ENCODE measurements at regions not wholly inside any gene's neighbourhood (a gene's known extent, or its start where the extent isn't known, plus 50 kb on each side); places are given as distances from the start of the nearest gene placed in this dataset.

- no peaks in the 10 kb centered on the region for H3K36me3 Mint-ChIP-seq
- H3K9me3 Mint-ChIP-seq = peaks cover 4% of the 10 kb centered on the region
- TF ChIP-seq PREB (CRISPR knock-in tag; IDR thresholded peaks at IDR 0.05; ENCODE audit: borderline replicate concordance) = no peak
- TF ChIP-seq, protein P1, sequence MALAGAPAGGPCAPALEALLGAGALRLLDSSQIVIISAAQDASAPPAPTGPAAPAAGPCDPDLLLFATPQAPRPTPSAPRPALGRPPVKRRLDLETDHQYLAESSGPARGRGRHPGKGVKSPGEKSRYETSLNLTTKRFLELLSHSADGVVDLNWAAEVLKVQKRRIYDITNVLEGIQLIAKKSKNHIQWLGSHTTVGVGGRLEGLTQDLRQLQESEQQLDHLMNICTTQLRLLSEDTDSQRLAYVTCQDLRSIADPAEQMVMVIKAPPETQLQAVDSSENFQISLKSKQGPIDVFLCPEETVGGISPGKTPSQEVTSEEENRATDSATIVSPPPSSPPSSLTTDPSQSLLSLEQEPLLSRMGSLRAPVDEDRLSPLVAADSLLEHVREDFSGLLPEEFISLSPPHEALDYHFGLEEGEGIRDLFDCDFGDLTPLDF (CRISPR knock-in tag; IDR thresholded peaks at IDR 0.05) = no peak
- ChIA-PET POLR2A (no interaction called here), CTCF (interaction anchor here (1.5 kb wide), 1 partner anchor 13 kb away, joined by 7 read pairs; no protein-coding TSS in a partner anchor)
- no peak overlapping the region for H3K4me3 Mint-ChIP-seq
- no peak overlapping the region for H3K27ac Mint-ChIP-seq
- H3K4me1 Mint-ChIP-seq = peaks cover 20% of the 10 kb centered on the region
- ATAC-seq = no peak
- DNase-seq (ENCODE audit: low spot score) = no peak
- H3K27me3 Mint-ChIP-seq (ENCODE audit: low read depth) = no peaks in the 10 kb centered on the region
Observed at GRCh38 chr2:173580956-173581355, 226.3 kb downstream of the CDCA7 start.

- ChIA-PET POLR2A (interaction anchor here (0.7 kb wide), 1 partner anchor 15 kb away, joined by 3 read pairs; no protein-coding TSS in a partner anchor), CTCF (no interaction called here)
- H3K4me1 Mint-ChIP-seq = peaks cover 18% of the 10 kb centered on the region
- TF ChIP-seq GTF2I (CRISPR knock-in tag; conservative IDR thresholded peaks at IDR 0.05) (no peak), SMAD4 (CRISPR knock-in tag; IDR thresholded peaks at IDR 0.05) (no peak), EMX1 (CRISPR knock-in tag; IDR thresholded peaks at IDR 0.05) (no peak), JUN (CRISPR knock-in tag; IDR thresholded peaks at IDR 0.05) (no peak), RELA (CRISPR knock-in tag; IDR thresholded peaks at IDR 0.05; ENCODE audit: borderline replicate concordance) (no peak), FOXP1 (CRISPR knock-in tag; IDR thresholded peaks at IDR 0.05; ENCODE audit: borderline replicate concordance) (no peak), ZNF232 (CRISPR knock-in tag; IDR thresholded peaks at IDR 0.05) (no peak), GABPB1 (CRISPR knock-in tag; IDR thresholded peaks at IDR 0.05) (no peak), CREB1 (CRISPR knock-in tag; IDR thresholded peaks at IDR 0.05) (no peak), HMGA2 (CRISPR knock-in tag; IDR thresholded peaks at IDR 0.05) (no peak), PRRX2 (CRISPR knock-in tag; IDR thresholded peaks at IDR 0.05) (no peak), ESRRA (CRISPR knock-in tag; IDR thresholded peaks at IDR 0.05; ENCODE audit: borderline replicate concordance) (no peak), NR1H2 (CRISPR knock-in tag; IDR thresholded peaks at IDR 0.05) (no peak), CDX4 (CRISPR knock-in tag; IDR thresholded peaks at IDR 0.05; ENCODE audit: borderline replicate concordance) (no peak), NFATC4 (CRISPR knock-in tag; IDR thresholded peaks at IDR 0.05) (no peak), ZNF263 (CRISPR knock-in tag; IDR thresholded peaks at IDR 0.05; ENCODE audit: low read depth) (no peak)
- TF ChIP-seq, protein P2, sequence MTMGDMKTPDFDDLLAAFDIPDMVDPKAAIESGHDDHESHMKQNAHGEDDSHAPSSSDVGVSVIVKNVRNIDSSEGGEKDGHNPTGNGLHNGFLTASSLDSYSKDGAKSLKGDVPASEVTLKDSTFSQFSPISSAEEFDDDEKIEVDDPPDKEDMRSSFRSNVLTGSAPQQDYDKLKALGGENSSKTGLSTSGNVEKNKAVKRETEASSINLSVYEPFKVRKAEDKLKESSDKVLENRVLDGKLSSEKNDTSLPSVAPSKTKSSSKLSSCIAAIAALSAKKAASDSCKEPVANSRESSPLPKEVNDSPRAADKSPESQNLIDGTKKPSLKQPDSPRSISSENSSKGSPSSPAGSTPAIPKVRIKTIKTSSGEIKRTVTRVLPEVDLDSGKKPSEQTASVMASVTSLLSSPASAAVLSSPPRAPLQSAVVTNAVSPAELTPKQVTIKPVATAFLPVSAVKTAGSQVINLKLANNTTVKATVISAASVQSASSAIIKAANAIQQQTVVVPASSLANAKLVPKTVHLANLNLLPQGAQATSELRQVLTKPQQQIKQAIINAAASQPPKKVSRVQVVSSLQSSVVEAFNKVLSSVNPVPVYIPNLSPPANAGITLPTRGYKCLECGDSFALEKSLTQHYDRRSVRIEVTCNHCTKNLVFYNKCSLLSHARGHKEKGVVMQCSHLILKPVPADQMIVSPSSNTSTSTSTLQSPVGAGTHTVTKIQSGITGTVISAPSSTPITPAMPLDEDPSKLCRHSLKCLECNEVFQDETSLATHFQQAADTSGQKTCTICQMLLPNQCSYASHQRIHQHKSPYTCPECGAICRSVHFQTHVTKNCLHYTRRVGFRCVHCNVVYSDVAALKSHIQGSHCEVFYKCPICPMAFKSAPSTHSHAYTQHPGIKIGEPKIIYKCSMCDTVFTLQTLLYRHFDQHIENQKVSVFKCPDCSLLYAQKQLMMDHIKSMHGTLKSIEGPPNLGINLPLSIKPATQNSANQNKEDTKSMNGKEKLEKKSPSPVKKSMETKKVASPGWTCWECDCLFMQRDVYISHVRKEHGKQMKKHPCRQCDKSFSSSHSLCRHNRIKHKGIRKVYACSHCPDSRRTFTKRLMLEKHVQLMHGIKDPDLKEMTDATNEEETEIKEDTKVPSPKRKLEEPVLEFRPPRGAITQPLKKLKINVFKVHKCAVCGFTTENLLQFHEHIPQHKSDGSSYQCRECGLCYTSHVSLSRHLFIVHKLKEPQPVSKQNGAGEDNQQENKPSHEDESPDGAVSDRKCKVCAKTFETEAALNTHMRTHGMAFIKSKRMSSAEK (CRISPR knock-in tag; IDR thresholded peaks at IDR 0.05; ENCODE audit: borderline replicate concordance) = no peak
- TF ChIP-seq, protein P3, sequence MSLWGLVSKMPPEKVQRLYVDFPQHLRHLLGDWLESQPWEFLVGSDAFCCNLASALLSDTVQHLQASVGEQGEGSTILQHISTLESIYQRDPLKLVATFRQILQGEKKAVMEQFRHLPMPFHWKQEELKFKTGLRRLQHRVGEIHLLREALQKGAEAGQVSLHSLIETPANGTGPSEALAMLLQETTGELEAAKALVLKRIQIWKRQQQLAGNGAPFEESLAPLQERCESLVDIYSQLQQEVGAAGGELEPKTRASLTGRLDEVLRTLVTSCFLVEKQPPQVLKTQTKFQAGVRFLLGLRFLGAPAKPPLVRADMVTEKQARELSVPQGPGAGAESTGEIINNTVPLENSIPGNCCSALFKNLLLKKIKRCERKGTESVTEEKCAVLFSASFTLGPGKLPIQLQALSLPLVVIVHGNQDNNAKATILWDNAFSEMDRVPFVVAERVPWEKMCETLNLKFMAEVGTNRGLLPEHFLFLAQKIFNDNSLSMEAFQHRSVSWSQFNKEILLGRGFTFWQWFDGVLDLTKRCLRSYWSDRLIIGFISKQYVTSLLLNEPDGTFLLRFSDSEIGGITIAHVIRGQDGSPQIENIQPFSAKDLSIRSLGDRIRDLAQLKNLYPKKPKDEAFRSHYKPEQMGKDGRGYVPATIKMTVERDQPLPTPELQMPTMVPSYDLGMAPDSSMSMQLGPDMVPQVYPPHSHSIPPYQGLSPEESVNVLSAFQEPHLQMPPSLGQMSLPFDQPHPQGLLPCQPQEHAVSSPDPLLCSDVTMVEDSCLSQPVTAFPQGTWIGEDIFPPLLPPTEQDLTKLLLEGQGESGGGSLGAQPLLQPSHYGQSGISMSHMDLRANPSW (CRISPR knock-in tag; conservative IDR thresholded peaks at IDR 0.05; ENCODE audit: low read depth) = no peak
- TF ChIP-seq, protein P4, sequence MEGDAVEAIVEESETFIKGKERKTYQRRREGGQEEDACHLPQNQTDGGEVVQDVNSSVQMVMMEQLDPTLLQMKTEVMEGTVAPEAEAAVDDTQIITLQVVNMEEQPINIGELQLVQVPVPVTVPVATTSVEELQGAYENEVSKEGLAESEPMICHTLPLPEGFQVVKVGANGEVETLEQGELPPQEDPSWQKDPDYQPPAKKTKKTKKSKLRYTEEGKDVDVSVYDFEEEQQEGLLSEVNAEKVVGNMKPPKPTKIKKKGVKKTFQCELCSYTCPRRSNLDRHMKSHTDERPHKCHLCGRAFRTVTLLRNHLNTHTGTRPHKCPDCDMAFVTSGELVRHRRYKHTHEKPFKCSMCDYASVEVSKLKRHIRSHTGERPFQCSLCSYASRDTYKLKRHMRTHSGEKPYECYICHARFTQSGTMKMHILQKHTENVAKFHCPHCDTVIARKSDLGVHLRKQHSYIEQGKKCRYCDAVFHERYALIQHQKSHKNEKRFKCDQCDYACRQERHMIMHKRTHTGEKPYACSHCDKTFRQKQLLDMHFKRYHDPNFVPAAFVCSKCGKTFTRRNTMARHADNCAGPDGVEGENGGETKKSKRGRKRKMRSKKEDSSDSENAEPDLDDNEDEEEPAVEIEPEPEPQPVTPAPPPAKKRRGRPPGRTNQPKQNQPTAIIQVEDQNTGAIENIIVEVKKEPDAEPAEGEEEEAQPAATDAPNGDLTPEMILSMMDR (IDR thresholded peaks at IDR 0.05) = no peak
- TF ChIP-seq, protein P5, sequence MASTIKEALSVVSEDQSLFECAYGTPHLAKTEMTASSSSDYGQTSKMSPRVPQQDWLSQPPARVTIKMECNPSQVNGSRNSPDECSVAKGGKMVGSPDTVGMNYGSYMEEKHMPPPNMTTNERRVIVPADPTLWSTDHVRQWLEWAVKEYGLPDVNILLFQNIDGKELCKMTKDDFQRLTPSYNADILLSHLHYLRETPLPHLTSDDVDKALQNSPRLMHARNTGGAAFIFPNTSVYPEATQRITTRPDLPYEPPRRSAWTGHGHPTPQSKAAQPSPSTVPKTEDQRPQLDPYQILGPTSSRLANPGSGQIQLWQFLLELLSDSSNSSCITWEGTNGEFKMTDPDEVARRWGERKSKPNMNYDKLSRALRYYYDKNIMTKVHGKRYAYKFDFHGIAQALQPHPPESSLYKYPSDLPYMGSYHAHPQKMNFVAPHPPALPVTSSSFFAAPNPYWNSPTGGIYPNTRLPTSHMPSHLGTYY (CRISPR knock-in tag; IDR thresholded peaks at IDR 0.05) = no peak
- H3K27ac Mint-ChIP-seq = no peak overlapping the region
- H3K4me3 Mint-ChIP-seq = no peak overlapping the region
- ATAC-seq = no peak
- DNase-seq (ENCODE audit: low spot score) = no peak
- no peaks in the 10 kb centered on the region for H3K36me3 Mint-ChIP-seq
- peaks cover 4% of the 10 kb centered on the region for H3K9me3 Mint-ChIP-seq
- no peaks in the 10 kb centered on the region for H3K27me3 Mint-ChIP-seq (ENCODE audit: low read depth)
Observed at GRCh38 chr2:173583196-173583595, 228.5 kb downstream of the CDCA7 start.

Data from WTC11 (cell line).